NCI-H345 (cell line): ENCODE measurements at regions not wholly inside any gene's neighbourhood (a gene's known extent, or its start where the extent isn't known, plus 50 kb on each side); places are given as distances from the start of the nearest gene placed in this dataset.
"Not testable (repeated sequence)": the region's sequence is repeated elsewhere in the genome, so short reads cannot be mapped to it uniquely, and the experiment has no call there.

Experiments used
- DNase-seq: peaks from one replicate; lab custom pipeline; 2025; lab: John Stamatoyannopoulos, UW

GRCh38 chr10:55899472-55900147 lies 461.4 kb downstream of the ZWINT start:
- not testable (repeated sequence) for DNase-seq

GRCh38 chr10:55897490-55897921 lies 463.6 kb downstream of the ZWINT start:
- DNase-seq = no peak

- no peak for DNase-seq
These were observed 468.8 kb downstream of the ZWINT start for GRCh38 chr10:55892276-55892675.

- DNase-seq = no peak
These were observed 479.5 kb downstream of the ZWINT start for GRCh38 chr10:55881588-55881987.

- DNase-seq = no peak
These were observed 487.6 kb downstream of the ZWINT start for GRCh38 chr10:55873485-55873884.

- no peak for DNase-seq
These were observed 490.9 kb downstream of the ZWINT start for GRCh38 chr10:55870186-55870585.

GRCh38 chr10:55867848-55868247 lies 493.2 kb downstream of the ZWINT start:
- DNase-seq = no peak

- no peak for DNase-seq
These were observed 502.3 kb downstream of the ZWINT start for GRCh38 chr10:55858730-55859129.

GRCh38 chr10:55852900-55853299 lies 508.2 kb downstream of the ZWINT start:
- no peak for DNase-seq

GRCh38 chr10:55837273-55837672 lies 523.8 kb downstream of the ZWINT start:
- DNase-seq = no peak

GRCh38 chr10:55822096-55822495 lies 539.0 kb downstream of the ZWINT start:
- no peak for DNase-seq

- no peak for DNase-seq
These were observed 540.6 kb downstream of the ZWINT start for GRCh38 chr10:55820478-55820877.

- DNase-seq = no peak
These were observed 541.0 kb downstream of the ZWINT start for GRCh38 chr10:55820071-55820470.

- DNase-seq = no peak
These were observed 547.4 kb downstream of the ZWINT start for GRCh38 chr10:55813451-55814170.

- DNase-seq = no peak
These were observed 558.0 kb downstream of the ZWINT start for GRCh38 chr10:55803055-55803454.

- no peak for DNase-seq
These were observed 559.8 kb downstream of the ZWINT start for GRCh38 chr10:55801353-55801661.

- no peak for DNase-seq
These were observed 560.3 kb downstream of the ZWINT start for GRCh38 chr10:55800602-55801352.

- DNase-seq = no peak
These were observed 568.0 kb downstream of the ZWINT start for GRCh38 chr10:55793024-55793423.

GRCh38 chr10:55790276-55790675 lies 570.8 kb downstream of the ZWINT start:
- not testable (repeated sequence) for DNase-seq

GRCh38 chr10:55786461-55787050 lies 574.5 kb downstream of the ZWINT start:
- DNase-seq = no peak

- DNase-seq = no peak
These were observed 578.9 kb downstream of the ZWINT start for GRCh38 chr10:55782181-55782580.

GRCh38 chr10:55766212-55766611 lies 594.8 kb downstream of the ZWINT start:
- DNase-seq = no peak

- DNase-seq = no peak
These were observed 610.6 kb downstream of the ZWINT start for GRCh38 chr10:55750458-55750857.
